ENCODE measurements at regions not wholly inside any gene's neighbourhood (a gene's known extent, or its start where the extent isn't known, plus 50 kb on each side); places are given as distances from the start of the nearest gene placed in this dataset.

DNA sequence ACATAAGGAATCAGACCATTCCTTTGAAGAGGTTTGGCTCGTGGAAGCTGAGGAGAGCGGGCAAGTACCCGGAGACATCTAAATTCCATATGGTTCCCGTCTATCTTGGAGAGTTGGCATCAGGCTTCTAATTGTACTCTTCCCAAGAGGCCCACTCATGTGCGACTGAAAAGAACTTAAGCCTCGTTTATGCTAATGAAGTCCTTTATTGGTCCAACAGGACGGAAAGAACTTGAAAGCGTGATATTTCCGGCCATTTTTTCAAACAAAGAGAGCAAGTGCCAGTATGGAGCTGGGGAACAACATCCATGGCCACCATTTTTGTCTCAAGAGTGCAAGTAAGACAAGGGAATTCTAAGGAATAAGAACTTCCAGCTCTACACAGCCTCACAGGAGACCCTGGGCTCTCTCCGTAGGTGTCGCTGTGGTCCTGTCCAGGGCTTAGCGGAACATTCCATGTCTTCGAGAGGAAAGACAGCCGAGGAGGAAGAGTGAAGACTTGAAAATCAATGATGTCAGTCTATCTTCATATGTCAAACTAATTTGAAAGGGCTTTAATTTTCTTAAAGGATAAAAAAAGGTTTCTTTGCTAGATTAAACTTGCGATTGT lies 566.0 kb upstream of the PSMD7 start:
- H3K36me3 ChIP-seq (ENCODE audit: control insufficient read depth, insufficient read depth, low read length), result no peaks in the 10 kb centered on the region
- no peak overlapping the region for H3K4me3 ChIP-seq (ENCODE audit: low read length)

DNA sequence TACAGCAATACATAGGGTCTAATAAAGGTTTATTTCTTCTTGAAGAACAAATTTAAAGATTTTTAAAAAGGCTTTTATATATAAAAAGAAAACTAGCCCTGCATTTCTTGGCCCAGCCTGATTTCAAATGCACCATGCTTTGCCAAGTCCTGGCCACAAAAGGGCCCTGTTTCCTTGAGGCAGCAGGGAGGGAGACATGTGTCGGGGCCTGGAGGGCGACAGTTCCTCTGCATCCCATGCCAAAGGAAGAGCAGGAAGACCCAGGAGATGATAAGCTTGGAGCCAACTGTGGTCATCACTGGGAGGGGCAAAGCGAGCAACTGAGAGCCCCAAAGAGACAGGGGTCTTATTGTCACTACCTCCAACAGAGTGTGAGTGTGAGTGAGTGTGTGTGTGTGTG lies 571.5 kb upstream of the PSMD7 start:
- H3K27me3 ChIP-seq (ENCODE audit: control insufficient read depth, insufficient read depth, low read length), result no peaks in the 10 kb centered on the region
- no peak overlapping the region for H3K27ac ChIP-seq (ENCODE audit: low read depth, low read length)
- H3K4me3 ChIP-seq (ENCODE audit: low read length), result no peak overlapping the region
- no peak overlapping the region for H3K9ac ChIP-seq (ENCODE audit: low read length)
- H3K4me1 ChIP-seq (ENCODE audit: control insufficient read depth, insufficient read depth, low read length), result no peaks in the 10 kb centered on the region
- H3K36me3 ChIP-seq (ENCODE audit: control insufficient read depth, insufficient read depth, low read length), result no peaks in the 10 kb centered on the region

More for the DNA sequence above, 566.0 kb upstream of the PSMD7 start:
- Histone ChIP-seq H3K4me1 (ENCODE audit: control insufficient read depth, insufficient read depth, low read length) (no peaks in the 10 kb centered on the region), H3K27me3 (ENCODE audit: control insufficient read depth, insufficient read depth, low read length) (no peaks in the 10 kb centered on the region), H3K9ac (ENCODE audit: low read length) (no peak overlapping the region), H3K27ac (ENCODE audit: low read depth, low read length) (no peak overlapping the region)

DNA sequence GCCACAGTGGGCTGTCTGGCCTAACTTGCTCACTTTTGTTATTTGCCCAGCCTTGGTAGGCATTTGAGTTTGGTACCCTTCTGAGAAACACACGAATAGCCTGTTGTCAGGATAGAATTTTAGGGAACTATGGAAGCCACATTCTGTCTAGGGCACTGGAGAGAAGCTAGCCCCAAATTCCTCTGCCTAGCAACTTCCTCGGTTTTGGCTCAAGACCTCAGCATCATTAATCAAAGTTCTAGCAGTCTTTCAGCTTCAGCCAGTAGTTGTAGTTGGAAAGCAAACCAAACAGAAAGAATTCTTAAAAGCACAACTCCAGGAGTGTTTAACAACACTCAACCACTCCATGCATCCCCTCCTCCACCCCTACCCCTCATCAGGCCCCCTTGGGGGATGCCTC lies 572.1 kb upstream of the PSMD7 start:
- no peak overlapping the region for H3K4me3 ChIP-seq (ENCODE audit: low read length)
- H3K27me3 ChIP-seq (ENCODE audit: control insufficient read depth, insufficient read depth, low read length), result no peaks in the 10 kb centered on the region
- no peaks in the 10 kb centered on the region for H3K36me3 ChIP-seq (ENCODE audit: control insufficient read depth, insufficient read depth, low read length)
- no peak overlapping the region for H3K9ac ChIP-seq (ENCODE audit: low read length)
- no peaks in the 10 kb centered on the region for H3K4me1 ChIP-seq (ENCODE audit: control insufficient read depth, insufficient read depth, low read length)
- H3K27ac ChIP-seq (ENCODE audit: low read depth, low read length), result no peak overlapping the region

DNA sequence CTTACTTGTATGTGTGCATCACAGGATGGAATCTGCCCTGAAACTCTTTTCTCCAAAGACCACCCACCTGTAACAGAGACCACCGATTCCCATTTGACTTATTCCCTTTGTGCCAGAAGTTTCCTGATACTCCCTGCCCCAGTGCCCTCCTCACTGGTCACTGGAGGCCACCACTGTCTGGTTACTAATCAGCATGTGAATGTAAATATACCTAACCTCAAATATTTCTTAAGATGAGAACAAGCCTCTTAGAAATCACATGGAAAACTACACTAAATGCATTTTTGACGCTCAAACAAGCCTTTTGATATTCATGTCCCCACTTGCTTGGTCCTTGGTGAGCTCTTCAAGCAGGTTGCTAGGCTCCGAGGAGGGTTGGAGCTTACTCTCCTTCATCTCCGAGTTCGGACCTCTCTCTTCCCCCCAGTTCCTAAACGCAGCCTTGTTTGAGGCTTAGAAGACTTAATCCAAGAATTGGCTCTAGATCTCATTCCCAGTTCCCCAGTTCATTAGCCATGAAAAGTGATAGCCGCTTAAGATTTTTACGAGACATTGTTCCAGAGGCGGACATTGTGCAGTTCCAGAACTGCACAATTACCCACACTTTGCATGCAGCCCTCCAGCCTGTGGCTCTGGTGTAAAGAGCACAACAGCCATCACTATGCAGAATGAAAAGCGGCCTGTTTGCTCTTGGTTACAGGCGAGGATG lies 579.2 kb upstream of the PSMD7 start:
- no peaks in the 10 kb centered on the region for H3K27me3 ChIP-seq (ENCODE audit: control insufficient read depth, insufficient read depth, low read length)
- H3K4me3 ChIP-seq (ENCODE audit: low read length), result no peak overlapping the region
- no peak overlapping the region for H3K9ac ChIP-seq (ENCODE audit: low read length)
- no peaks in the 10 kb centered on the region for H3K36me3 ChIP-seq (ENCODE audit: control insufficient read depth, insufficient read depth, low read length)
- H3K4me1 ChIP-seq (ENCODE audit: control insufficient read depth, insufficient read depth, low read length), result no peaks in the 10 kb centered on the region
- no peak overlapping the region for H3K27ac ChIP-seq (ENCODE audit: low read depth, low read length)

DNA sequence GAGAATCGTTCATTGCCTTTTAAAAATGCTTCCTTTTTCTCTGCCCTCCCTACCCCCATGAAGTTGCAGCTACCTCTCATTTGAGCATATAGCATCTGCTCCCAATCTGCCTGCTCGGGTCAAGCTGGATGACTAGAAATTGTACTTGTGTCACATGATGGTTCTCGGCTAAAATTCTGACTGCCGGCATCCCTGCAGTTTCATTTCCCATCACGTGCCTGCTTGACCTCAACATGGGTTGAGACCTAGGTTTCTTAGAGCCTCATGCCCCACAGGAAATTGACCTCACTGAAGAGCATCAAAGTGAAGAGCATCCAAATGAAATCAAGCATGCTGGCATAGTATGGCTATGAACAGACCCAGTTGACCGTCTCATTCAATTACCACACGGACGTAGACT lies 581.6 kb upstream of the PSMD7 start:
- Histone ChIP-seq H3K4me3 (ENCODE audit: low read length) (no peak overlapping the region), H3K9ac (ENCODE audit: low read length) (no peak overlapping the region), H3K27me3 (ENCODE audit: control insufficient read depth, insufficient read depth, low read length) (no peaks in the 10 kb centered on the region), H3K27ac (ENCODE audit: low read depth, low read length) (no peak overlapping the region), H3K36me3 (ENCODE audit: control insufficient read depth, insufficient read depth, low read length) (no peaks in the 10 kb centered on the region), H3K4me1 (ENCODE audit: control insufficient read depth, insufficient read depth, low read length) (no peaks in the 10 kb centered on the region)

DNA sequence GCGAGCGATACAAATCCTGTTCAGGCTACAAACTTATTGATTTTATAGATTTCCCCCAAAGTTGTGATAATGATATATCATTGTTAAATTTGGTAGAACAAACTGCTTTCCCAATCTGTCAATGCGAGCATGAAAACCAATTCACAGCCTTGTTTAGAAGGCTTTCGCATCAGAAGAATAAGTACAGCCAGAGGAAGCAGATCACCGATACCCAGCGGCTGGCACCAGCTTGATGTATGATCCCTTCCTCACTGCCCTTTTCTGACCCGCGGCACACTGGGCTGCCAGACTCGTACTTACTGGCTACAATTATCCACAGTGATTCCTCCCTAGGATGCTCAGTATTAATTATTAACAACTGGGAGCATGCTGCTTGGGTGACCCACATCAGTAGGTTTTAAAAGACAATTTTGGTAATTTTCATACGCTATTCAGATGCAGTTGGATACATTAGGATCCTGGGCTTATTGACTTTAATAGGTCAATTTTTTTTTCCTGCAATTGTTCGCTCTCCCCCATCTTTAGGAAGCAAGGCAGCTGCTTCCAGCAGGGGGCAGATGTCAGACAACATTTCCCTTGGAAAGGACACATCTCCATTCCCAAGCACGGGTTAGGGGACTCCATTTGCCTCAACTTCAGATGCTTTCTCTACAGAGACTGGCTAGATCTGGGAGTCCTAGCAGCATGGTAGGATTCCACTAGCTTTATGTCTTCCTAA lies 582.7 kb upstream of the PSMD7 start:
- Histone ChIP-seq H3K4me3 (ENCODE audit: low read length) (no peak overlapping the region), H3K27ac (ENCODE audit: low read depth, low read length) (no peak overlapping the region), H3K36me3 (ENCODE audit: control insufficient read depth, insufficient read depth, low read length) (no peaks in the 10 kb centered on the region), H3K9ac (ENCODE audit: low read length) (no peak overlapping the region), H3K27me3 (ENCODE audit: control insufficient read depth, insufficient read depth, low read length) (no peaks in the 10 kb centered on the region), H3K4me1 (ENCODE audit: control insufficient read depth, insufficient read depth, low read length) (no peaks in the 10 kb centered on the region)

DNA sequence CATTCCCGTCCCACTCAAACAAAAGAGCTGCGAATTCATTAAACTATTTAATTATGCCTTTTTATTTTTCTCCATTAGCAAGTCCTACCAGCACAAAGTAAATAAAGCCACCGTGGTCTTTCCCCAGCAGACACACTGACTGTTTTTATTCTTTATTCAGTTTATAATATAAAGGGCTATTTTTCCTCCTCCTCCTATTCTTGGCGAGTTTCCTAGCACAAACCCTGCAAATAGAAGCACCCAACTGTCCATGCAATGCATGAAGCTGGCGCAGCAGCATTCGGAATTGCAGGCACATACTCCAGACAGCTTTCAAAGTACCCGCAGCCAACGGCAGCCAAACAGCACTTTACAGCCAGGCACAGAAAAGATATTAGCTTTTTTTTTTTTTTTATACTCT lies 583.4 kb upstream of the PSMD7 start:
- no peak overlapping the region for H3K9ac ChIP-seq (ENCODE audit: low read length)
- no peaks in the 10 kb centered on the region for H3K27me3 ChIP-seq (ENCODE audit: control insufficient read depth, insufficient read depth, low read length)
- no peaks in the 10 kb centered on the region for H3K4me1 ChIP-seq (ENCODE audit: control insufficient read depth, insufficient read depth, low read length)
- no peak overlapping the region for H3K27ac ChIP-seq (ENCODE audit: low read depth, low read length)
- H3K4me3 ChIP-seq (ENCODE audit: low read length), result no peak overlapping the region
- H3K36me3 ChIP-seq (ENCODE audit: control insufficient read depth, insufficient read depth, low read length), result no peaks in the 10 kb centered on the region

DNA sequence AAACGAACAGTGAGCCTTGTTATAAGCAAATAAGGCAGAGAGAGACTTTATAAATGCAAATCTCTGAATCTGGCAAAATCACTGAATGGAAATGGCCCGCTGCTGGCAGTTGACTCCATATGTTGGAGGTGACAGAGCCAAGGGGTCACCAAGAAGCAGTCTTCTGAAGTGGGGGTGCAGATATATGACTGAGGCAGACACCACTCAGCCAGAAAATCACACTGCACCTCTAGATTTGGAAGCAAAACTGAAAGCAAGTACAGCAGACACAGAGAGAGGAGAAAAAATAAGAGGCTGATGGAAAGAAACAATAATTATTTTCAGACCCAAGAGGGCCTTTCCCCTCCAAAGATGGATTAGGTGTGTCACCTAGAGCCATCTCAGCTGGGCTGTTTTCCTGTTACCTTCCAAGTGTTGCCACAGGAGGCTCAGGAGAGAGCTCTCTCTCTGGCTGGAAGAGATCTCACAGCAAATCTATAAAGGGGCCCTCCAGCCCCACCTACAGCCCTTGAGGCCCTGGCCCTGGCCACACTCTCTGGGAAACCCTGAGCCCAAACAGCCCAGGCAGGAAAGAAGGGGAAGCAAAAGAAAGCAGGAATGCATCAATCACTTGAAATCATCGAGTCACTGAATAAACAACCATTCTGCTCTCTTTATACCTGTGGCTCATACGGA lies 585.1 kb upstream of the PSMD7 start:
- Histone ChIP-seq H3K9ac (ENCODE audit: low read length) (no peak overlapping the region), H3K27ac (ENCODE audit: low read depth, low read length) (no peak overlapping the region), H3K4me1 (ENCODE audit: control insufficient read depth, insufficient read depth, low read length) (no peaks in the 10 kb centered on the region), H3K36me3 (ENCODE audit: control insufficient read depth, insufficient read depth, low read length) (no peaks in the 10 kb centered on the region), H3K4me3 (ENCODE audit: low read length) (no peak overlapping the region), H3K27me3 (ENCODE audit: control insufficient read depth, insufficient read depth, low read length) (no peaks in the 10 kb centered on the region)

DNA sequence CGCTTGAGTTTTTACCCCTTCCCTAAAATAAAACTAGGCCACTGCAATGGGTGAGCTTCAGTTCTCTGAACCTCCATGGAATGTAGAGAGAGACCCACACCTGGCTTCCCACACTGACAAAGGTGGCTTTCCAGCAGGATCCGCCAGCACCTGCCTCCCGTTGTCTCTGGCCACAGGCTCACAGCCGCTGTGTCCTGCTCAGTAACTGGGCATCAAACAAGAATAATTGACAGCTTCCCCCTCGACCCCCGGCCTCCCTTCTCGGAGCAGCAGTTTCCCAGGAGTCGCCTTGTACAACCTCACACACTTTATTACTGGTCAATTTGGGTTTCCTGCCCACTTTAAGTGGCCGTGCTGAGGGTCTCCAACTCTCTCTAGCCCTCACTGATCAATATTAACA lies 586.1 kb upstream of the PSMD7 start:
- Histone ChIP-seq H3K27me3 (ENCODE audit: control insufficient read depth, insufficient read depth, low read length) (no peaks in the 10 kb centered on the region), H3K4me3 (ENCODE audit: low read length) (no peak overlapping the region), H3K9ac (ENCODE audit: low read length) (no peak overlapping the region), H3K36me3 (ENCODE audit: control insufficient read depth, insufficient read depth, low read length) (no peaks in the 10 kb centered on the region), H3K27ac (ENCODE audit: low read depth, low read length) (no peak overlapping the region), H3K4me1 (ENCODE audit: control insufficient read depth, insufficient read depth, low read length) (no peaks in the 10 kb centered on the region)

DNA sequence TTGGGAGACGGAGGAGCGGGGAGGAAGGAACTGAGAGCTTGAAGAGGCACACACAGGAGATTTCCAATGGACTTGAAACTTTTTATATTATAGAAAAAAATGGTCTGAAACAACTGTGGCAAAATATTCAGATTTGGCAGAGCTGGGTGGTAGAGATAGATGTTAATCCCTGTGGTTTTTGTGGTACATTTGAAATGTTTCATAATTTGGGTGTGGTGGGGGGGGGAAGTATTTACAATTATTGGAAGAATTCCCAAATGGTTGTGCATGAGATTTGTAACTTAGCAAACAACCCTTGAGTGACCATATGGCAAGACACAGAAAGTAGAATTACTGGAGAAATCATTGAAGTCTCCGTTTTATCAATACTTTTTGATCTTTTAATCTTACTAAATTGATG lies 588.8 kb upstream of the PSMD7 start:
- Histone ChIP-seq H3K36me3 (ENCODE audit: control insufficient read depth, insufficient read depth, low read length) (no peaks in the 10 kb centered on the region), H3K27ac (ENCODE audit: low read depth, low read length) (no peak overlapping the region), H3K9ac (ENCODE audit: low read length) (no peak overlapping the region), H3K27me3 (ENCODE audit: control insufficient read depth, insufficient read depth, low read length) (no peaks in the 10 kb centered on the region), H3K4me1 (ENCODE audit: control insufficient read depth, insufficient read depth, low read length) (no peaks in the 10 kb centered on the region), H3K4me3 (ENCODE audit: low read length) (no peak overlapping the region)

DNA sequence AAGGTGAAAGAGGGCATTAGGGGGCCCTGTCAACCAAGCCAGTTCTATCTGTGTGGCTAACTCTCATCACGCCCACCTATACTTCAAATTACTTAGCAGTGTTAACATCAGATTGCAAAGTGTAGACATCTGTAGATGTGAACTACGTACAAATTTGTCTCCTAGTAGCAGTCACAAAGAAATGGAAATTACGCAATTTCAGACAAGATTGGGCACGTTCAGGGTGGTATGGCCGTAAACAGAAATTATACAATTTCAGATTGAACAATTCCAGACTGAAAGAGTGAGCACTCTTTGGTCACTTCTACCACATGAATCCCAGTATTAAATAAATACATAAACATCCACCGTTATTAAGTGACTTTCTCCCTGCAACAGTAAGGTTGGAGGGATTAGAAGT lies 592.7 kb upstream of the PSMD7 start:
- no peak overlapping the region for H3K27ac ChIP-seq (ENCODE audit: low read depth, low read length)
- no peak overlapping the region for H3K4me3 ChIP-seq (ENCODE audit: low read length)
- no peak overlapping the region for H3K9ac ChIP-seq (ENCODE audit: low read length)
- H3K36me3 ChIP-seq (ENCODE audit: control insufficient read depth, insufficient read depth, low read length), result no peaks in the 10 kb centered on the region
- no peaks in the 10 kb centered on the region for H3K4me1 ChIP-seq (ENCODE audit: control insufficient read depth, insufficient read depth, low read length)
- H3K27me3 ChIP-seq (ENCODE audit: control insufficient read depth, insufficient read depth, low read length), result no peaks in the 10 kb centered on the region

DNA sequence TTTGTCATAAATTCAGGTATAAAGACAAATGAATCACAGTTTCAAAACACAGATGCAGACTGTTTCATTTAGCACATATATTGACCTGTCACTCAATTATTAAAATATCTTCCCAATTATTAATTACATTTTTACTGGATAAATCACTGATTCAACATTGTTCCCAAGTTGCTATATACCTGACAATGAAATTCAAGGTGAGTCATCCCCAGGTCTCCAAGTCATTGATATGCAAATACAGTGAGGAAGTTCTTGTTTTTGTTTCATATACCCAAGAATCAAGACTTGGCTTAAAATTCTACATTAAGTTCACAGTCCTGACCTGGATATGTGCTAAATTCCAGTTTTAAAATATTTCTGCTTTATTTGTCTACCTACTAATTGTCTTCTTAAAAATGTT lies 599.3 kb upstream of the PSMD7 start:
- H3K27me3 ChIP-seq (ENCODE audit: control insufficient read depth, insufficient read depth, low read length), result no peaks in the 10 kb centered on the region
- no peak overlapping the region for H3K27ac ChIP-seq (ENCODE audit: low read depth, low read length)
- H3K36me3 ChIP-seq (ENCODE audit: control insufficient read depth, insufficient read depth, low read length), result no peaks in the 10 kb centered on the region
- no peak overlapping the region for H3K4me3 ChIP-seq (ENCODE audit: low read length)
- no peak overlapping the region for H3K9ac ChIP-seq (ENCODE audit: low read length)
- H3K4me1 ChIP-seq (ENCODE audit: control insufficient read depth, insufficient read depth, low read length), result no peaks in the 10 kb centered on the region
